ENCODE measurements at regions not wholly inside any gene's neighbourhood (a gene's known extent, or its start where the extent isn't known, plus 50 kb on each side); places are given as distances from the start of the nearest gene placed in this dataset.

DNA sequence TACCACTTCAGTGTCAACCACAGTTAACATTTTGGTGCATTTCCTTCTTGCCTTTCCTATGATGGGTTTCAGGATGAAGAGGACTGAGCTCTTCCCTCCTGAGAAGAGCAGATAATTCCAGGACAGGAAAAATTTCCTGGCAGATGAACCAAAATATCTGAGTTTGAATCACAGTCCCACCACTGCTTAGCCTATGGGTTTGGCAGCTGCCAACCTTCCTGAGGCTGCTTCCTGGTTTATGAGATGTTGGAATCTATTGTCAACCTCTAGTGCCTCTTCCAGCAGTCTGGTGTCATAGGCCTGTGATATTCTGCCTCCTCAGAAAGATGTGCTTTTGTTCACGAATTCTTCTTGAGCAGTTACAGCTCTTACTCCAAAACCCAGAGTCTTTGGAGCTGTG is 197.4 kb upstream of the FRMD6 start:
- Histone ChIP-seq H3K9me3 (ENCODE audit: insufficient read depth in 2 of 2, low read depth in 1 of 2, low read length in 1 of 2) (no peaks in the 10 kb centered on the region), H3K36me3 (ENCODE audit: control insufficient read depth in 2 of 4, insufficient read depth in 4 of 4, low read length in 3 of 4) (no peaks in the 10 kb centered on the region), H3K4me1 (replicated peaks in 1 of 4; ENCODE audit: control insufficient read depth in 3 of 4, insufficient read depth in 4 of 4, low read length in 3 of 4) (no peaks in the 10 kb centered on the region), H3K27me3 (replicated peaks in 1 of 4; ENCODE audit: control insufficient read depth in 3 of 4, extremely low read depth in 1 of 4, insufficient read depth in 3 of 4, low read length in 3 of 4) (no peaks in the 10 kb centered on the region), H2BK12ac (ENCODE audit: low read depth, low read length) (no peak overlapping the region), H2BK15ac (ENCODE audit: low read length) (no peak overlapping the region), H3K27ac (ENCODE audit: low read depth, low read length) (no peak overlapping the region), H4K5ac (ENCODE audit: insufficient read length, low read depth, low read length) (no peak overlapping the region), H2BK5ac (ENCODE audit: low read depth, low read length) (no peak overlapping the region), H4K91ac (replicated peaks; ENCODE audit: insufficient read length, low read length) (no peak overlapping the region), H4K8ac (ENCODE audit: extremely low read depth, insufficient read depth, low read length) (no peak overlapping the region), H2AFZ (ENCODE audit: low read length) (no peak overlapping the region), H3K9ac (replicated peaks in 1 of 4; ENCODE audit: extremely low read depth in 1 of 4, low read depth in 3 of 4, low read length in 3 of 4) (no peak overlapping the region), H3K79me2 (ENCODE audit: control insufficient read depth in 1 of 2, insufficient read depth in 2 of 2, low read length in 2 of 2) (no peaks in the 10 kb centered on the region; a peak in 1 of 4 replicates), H3K4me3 (ENCODE audit: extremely low read depth in 1 of 4, insufficient read depth in 2 of 4, low read depth in 3 of 4, low read length in 4 of 4) (no peak overlapping the region), H3K14ac (ENCODE audit: insufficient read length) (no peak overlapping the region), H2BK120ac (replicated peaks; ENCODE audit: low read depth, low read length) (no peak overlapping the region), H4K20me1 (replicated peaks in 1 of 2; ENCODE audit: control insufficient read depth in 1 of 2, insufficient read depth in 2 of 2, low read length in 2 of 2) (no peaks in the 10 kb centered on the region), H3K18ac (ENCODE audit: extremely low read depth, low read length) (no peak overlapping the region), H3K79me1 (ENCODE audit: low read depth, low read length) (no peaks in the 10 kb centered on the region), H3K4me2 (ENCODE audit: insufficient read depth in 1 of 2, low read depth in 2 of 2, low read length in 2 of 2) (no peak overlapping the region), H3K23me2 (ENCODE audit: low read depth, low read length) (no peaks in the 10 kb centered on the region), H2AK5ac (ENCODE audit: low read depth, low read length) (no peak overlapping the region), H2BK20ac (ENCODE audit: low read length) (no peak overlapping the region), H3K4ac (replicated peaks; ENCODE audit: insufficient read length, low read depth, low read length) (no peak overlapping the region), H3K56ac (replicated peaks; ENCODE audit: insufficient read length, low read depth, low read length) (no peak overlapping the region), H3K23ac (ENCODE audit: insufficient read length) (no peak overlapping the region)
- FAIRE-seq = no peak
- WGBS, 2 experiments (ENCODE audit: extremely low coverage in 1 of 2, insufficient coverage in 1 of 2, insufficient read length in 1 of 2, insufficient replicate concordance in 2 of 2, low coverage in 1 of 2, low lambda C conversion rate in 2 of 2, missing lambda C conversion rate in 1 of 2) = 93% methylated on average over 1 of the region's 1 CpG; no CpG with 5 or more reads in 1 of the 2 experiments
- CTCF ChIA-PET (ENCODE audit: partially characterized antibody) = no interaction called here
- POLR2A ChIA-PET (ENCODE audit: partially characterized antibody) = no interaction called here
- no peak for DNase-seq (ENCODE audit: low read depth in 1 of 2, low spot score in 2 of 2)
- TF ChIP-seq YY1 (IDR thresholded peaks at IDR 0.05; ENCODE audit: low read depth, low read length) (no peak), POLR2AphosphoS5 (IDR thresholded peaks at IDR 0.05; ENCODE audit: low read depth, low read length) (no peak), SP1 (IDR thresholded peaks at IDR 0.05; ENCODE audit: low read depth, low read length) (no peak), CBX8 (IDR thresholded peaks at IDR 0.05; ENCODE audit: borderline replicate concordance, low read depth, low read length) (no peak), POU5F1 (IDR thresholded peaks at IDR 0.05; ENCODE audit: low read depth, low read length) (no peak)
- TF ChIP-seq, protein P1, sequence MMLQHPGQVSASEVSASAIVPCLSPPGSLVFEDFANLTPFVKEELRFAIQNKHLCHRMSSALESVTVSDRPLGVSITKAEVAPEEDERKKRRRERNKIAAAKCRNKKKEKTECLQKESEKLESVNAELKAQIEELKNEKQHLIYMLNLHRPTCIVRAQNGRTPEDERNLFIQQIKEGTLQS (IDR thresholded peaks at IDR 0.05; ENCODE audit: insufficient read depth, low read depth, low read length) = no peak

Data from H1 (cell line).